A549 (cell line): ENCODE measurements at regions not wholly inside any gene's neighbourhood (a gene's known extent, or its start where the extent isn't known, plus 50 kb on each side); places are given as distances from the start of the nearest gene placed in this dataset.

Experiments
- ATOH8 ChIP-seq: fragments of 250-450 bp; sonication (Bioruptor Pico); IDR thresholded peaks from 2 replicates; pipeline ENCODE4 v1.5.0; 2020; ENCODE audit warnings: low read depth, mild to moderate bottlenecking, moderate library complexity
- CHD4 ChIP-seq: fragments of 200-600 bp; sonication (generic); IDR thresholded peaks from 2 replicates; pipeline ENCODE4 v1.6.1; 2016; ENCODE audit warnings: antibody characterized with exemption, mild to moderate bottlenecking, borderline replicate concordance
- CTCF ChIP-seq: fragments of >200 bp; sonication (Bioruptor Twin); formaldehyde crosslinking; IDR thresholded peaks from 3 replicates; pipeline ENCODE4 v1.5.1; 2016
- ESRRA ChIP-seq: fragments of 150-350 bp; IDR thresholded peaks from 2 replicates; pipeline ENCODE4 v1.6.1; 2014; ENCODE audit warnings: mild to moderate bottlenecking, low read length, borderline replicate concordance
- HDAC2 ChIP-seq: fragments of 200-600 bp; sonication (generic); IDR thresholded peaks from 2 replicates; pipeline ENCODE4 v1.6.1; 2016
- MAFK ChIP-seq: fragments of 450-650 bp; IDR thresholded peaks from 2 replicates; pipeline ENCODE4 v1.6.1; 2014; ENCODE audit not compliant: partially characterized antibody
- MAX ChIP-seq: IDR thresholded peaks from 2 replicates; pipeline ENCODE4 v1.6.1; 2012
- NR3C1 ChIP-seq: fragments of >200 bp; sonication (Bioruptor Twin); formaldehyde crosslinking; IDR thresholded peaks from 3 replicates; pipeline ENCODE4 v1.6.1; 2017
- POLR2A ChIP-seq: IDR thresholded peaks from 2 replicates; pipeline ENCODE4 v1.6.1; 2012; ENCODE audit warnings: mild to moderate bottlenecking, low read length
- RARB ChIP-seq: fragments of 250-450 bp; sonication (Bioruptor Pico); IDR thresholded peaks from 2 replicates; pipeline ENCODE4 v1.8.0; 2021; ENCODE audit warnings: mild to moderate bottlenecking, moderate library complexity
- ZC3H11A ChIP-seq: fragments of 450-650 bp; IDR thresholded peaks from 2 replicates; pipeline ENCODE4 v1.6.1; 2014; ENCODE audit warnings: antibody characterized with exemption, mild to moderate bottlenecking

- TF ChIP-seq RARB (CRISPR knock-in tag) (no peak), CTCF (no peak), MAFK (no peak), MAX (no peak), NR3C1 (no peak), ESRRA (no peak), ZC3H11A (no peak), ATOH8 (CRISPR knock-in tag) (no peak), POLR2A (no peak), CHD4 (no peak), HDAC2 (no peak)
Observed at GRCh38 chr4:176927117-176927516, 134.4 kb upstream of the VEGFC start.
